Heart left ventricle (tissue), 16 donors: ENCODE measurements at regions not wholly inside any gene's neighbourhood (a gene's known extent, or its start where the extent isn't known, plus 50 kb on each side); places are given as distances from the start of the nearest gene placed in this dataset.

Source experiments
- ATAC-seq, 4 donors: fragments of 200-7000 bp; cut with Tn5 transposase; one replicate each; pipeline ENCODE4 v1.9.1; 2020 to 2022; ENCODE audit warnings: moderate library complexity in 4 of 4, mild to moderate bottlenecking in 3 of 4, moderate number of reproducible peaks in 1 of 4
- DNase-seq, 5 donors: peaks; one replicate each; pipeline ENCODE4 v3.0.0-alpha.2; 2020
- H3K27ac ChIP-seq, 12 donors: fragments of 200-600 bp; sonication (generic) in 4 of 12; one replicate each; pipeline versions ENCODE4 v1.5.0 to v1.8.0; 2016 to 2022; ENCODE audit warnings: mild to moderate bottlenecking in 2 of 12
- H3K27me3 ChIP-seq, 9 donors: fragments of 200-600 bp; sonication (generic) in 2 of 9; one replicate each; pipeline versions ENCODE4 v1.5.1 to v1.8.0; 2016 to 2022; ENCODE audit warnings: mild to moderate bottlenecking in 3 of 9
- H3K36me3 ChIP-seq, 9 donors: fragments of 200-600 bp; sonication (generic) in 2 of 9; one replicate each; pipeline versions ENCODE4 v1.5.0 to v1.8.0; 2018 to 2022; ENCODE audit warnings: mild to moderate bottlenecking in 2 of 9
- H3K4me1 ChIP-seq, 12 donors: fragments of 200-600 bp; sonication (generic) in 4 of 12; one replicate each; pipeline versions ENCODE4 v1.5.0 to v1.8.0; 2016 to 2022; ENCODE audit warnings: mild to moderate bottlenecking in 3 of 12
- H3K4me3 ChIP-seq, 12 donors: fragments of 200-600 bp; sonication (generic) in 4 of 12; one replicate each; pipeline versions ENCODE4 v1.5.0 to v1.8.0; 2017 to 2022; ENCODE audit warnings: mild to moderate bottlenecking in 9 of 12, moderate library complexity in 4 of 12
- H3K9me3 ChIP-seq, 12 donors: fragments of 200-600 bp; sonication (generic) in 4 of 12; one replicate each; pipeline versions ENCODE4 v1.5.0 to v1.8.0; 2016 to 2022; ENCODE audit warnings: mild to moderate bottlenecking in 1 of 12
- CTCF ChIP-seq, 12 donors: fragments of 200-600 bp; sonication (generic) in 4 of 12; IDR thresholded peaks; one replicate each; pipeline versions ENCODE4 v1.5.0 to v1.8.0; 2018 to 2022; ENCODE audit warnings: antibody characterized with exemption in 12 of 12, mild to moderate bottlenecking in 5 of 12
- POLR2A ChIP-seq, 2 donors: fragments of 450-650 bp; IDR thresholded peaks; one replicate each; pipeline ENCODE4 v1.6.1; 2017; ENCODE audit warnings: antibody characterized with exemption in 2 of 2, mild to moderate bottlenecking in 2 of 2, moderate library complexity in 2 of 2
- WGBS, 4 donors: extraction: QIAGEN DNeasy Blood & Tissue Kit in 2 of 4; methylation state at CpG; one replicate each; pipeline versions ENCODE4 v1.1.5 to v1.1.7; 2013 to 2018; 5-methylcytosine and 5-hydroxymethylcytosine counted together
- intact Hi-C, 10 donors: fragments of 100-400 bp; cut with DNase I; formaldehyde crosslinking; loops; one replicate each; pipeline versions ENCODE4 v1.11.1 to v1.14.2; 2022
- donor health status: ischemic (EF 13 %, LVEDD 7.1; RV severe dilation, severe dysfunction).
- donor health status: healthy with polysubstance abuse.
- donor health status: DM: no; HTN: yes; CAD: no.
- donor health status: DM: no; HTN: no; CAD: no.
- donor health status: ischemic (EF 25% LVEDD 6.9; RV normal size, moderate dysfunction).
- donor health status: ischemic (EF 25% LVEDD 5.7; RV mildly dilated, moderate dysfunction).
- donor health status: healthy.
- donor health status: DM: yes; HTN: yes; CAD: no.
- donor health status: ischemic (EF 35%, LVEDD 5.7; RV mildly dilated, moderate dysfunction).
- donor health status: nonischemic (EF 11% LVEDD 7.7; RV severe dilation, severe dysfunction).
- donor health status: DM: yes; HTN: yes; CAD: no.
- donor health status: PGD.
- donor health status: ischemic (EF 29% LVEDD 5.4; RV normal size, mild dysfunction).
- donor health status: nonischemic (EF 23%, LVEDD 6.1; RV moderate dilation, normal function).

GRCh38 chr13:62910541-62911060, 1495.0 kb upstream of the PCDH20 start:
- WGBS, 4 donors = 67 to 81% (median 71%) methylated on average over 4 of the region's 4 CpGs
- TF ChIP-seq CTCF (IDR thresholded peaks at IDR 0.05) (no peak), POLR2A (IDR thresholded peaks at IDR 0.05) (no peak)
- H3K9me3 ChIP-seq = peaks cover 0 to 5% (median 0%) of the 10 kb centered on the region in 12 donors

GRCh38 chr13:62908321-62908720, 1492.7 kb upstream of the PCDH20 start:
- DNase-seq = no peak
- Histone ChIP-seq H3K36me3 (no peaks in the 10 kb centered on the region), H3K4me3 (no peak overlapping the region), H3K27me3 (no peaks in the 10 kb centered on the region), H3K4me1 (no peaks in the 10 kb centered on the region), H3K9me3 (peaks cover 0 to 5% (median 0%) of the 10 kb centered on the region in 12 donors), H3K27ac (no peak overlapping the region)
- ATAC-seq = no peak
- 69 to 81% (median 75%) methylated on average over 3 of the region's 3 CpGs for WGBS, 4 donors
- intact Hi-C loops = no loop called here
- TF ChIP-seq POLR2A (IDR thresholded peaks at IDR 0.05) = no peak
- no peak for TF ChIP-seq CTCF (IDR thresholded peaks at IDR 0.05)

More at GRCh38 chr13:62910541-62911060, 1495.0 kb upstream of the PCDH20 start:
- H3K36me3 ChIP-seq = no peaks in the 10 kb centered on the region
- H3K27me3 ChIP-seq = no peaks in the 10 kb centered on the region
- ATAC-seq (no peak), DNase-seq (no peak)
- no peaks in the 10 kb centered on the region for H3K4me1 ChIP-seq
- no peak overlapping the region for H3K27ac ChIP-seq
- intact Hi-C loops = no loop called here
- H3K4me3 ChIP-seq = no peak overlapping the region

- intact Hi-C loops = no loop called here
- Histone ChIP-seq H3K9me3 (peaks cover 0 to 5% (median 0%) of the 10 kb centered on the region in 12 donors), H3K36me3 (no peaks in the 10 kb centered on the region), H3K4me1 (no peaks in the 10 kb centered on the region), H3K27ac (no peak overlapping the region), H3K27me3 (no peaks in the 10 kb centered on the region), H3K4me3 (no peak overlapping the region)
- TF ChIP-seq CTCF (IDR thresholded peaks at IDR 0.05) (no peak), POLR2A (IDR thresholded peaks at IDR 0.05) (no peak)
- ATAC-seq (no peak), DNase-seq (no peak)
Observed at GRCh38 chr13:62906896-62907295, 1491.2 kb upstream of the PCDH20 start.

- no peaks in the 10 kb centered on the region for H3K27me3 ChIP-seq
- no peak overlapping the region for H3K27ac ChIP-seq
- no peaks in the 10 kb centered on the region for H3K4me1 ChIP-seq
- ATAC-seq = no peak
- no peak for TF ChIP-seq CTCF (IDR thresholded peaks at IDR 0.05)
- no peak for TF ChIP-seq POLR2A (IDR thresholded peaks at IDR 0.05)
- intact Hi-C loops = no loop called here
- no peaks in the 10 kb centered on the region for H3K36me3 ChIP-seq
- no peak for DNase-seq
- H3K9me3 ChIP-seq = peaks cover 0 to 5% (median 0%) of the 10 kb centered on the region in 12 donors
- H3K4me3 ChIP-seq = no peak overlapping the region
Observed at GRCh38 chr13:62906469-62906868, 1490.8 kb upstream of the PCDH20 start.
